Activated T-cell treated with anti-CD3 and anti-CD28 coated beads, Interleukin-2, amount 50 U/mL, for 4 hours (primary cell): ENCODE measurements at regions not wholly inside any gene's neighbourhood (a gene's known extent, or its start where the extent isn't known, plus 50 kb on each side); places are given as distances from the start of the nearest gene placed in this dataset.

Experiments
- ATAC-seq, 2 donors: fragments of 200-7000 bp; cut with Tn5 transposase; one replicate each; pipeline ENCODE4 v1.10.0; 2021
- DNase-seq: peaks from one replicate; pipeline ENCODE4 v3.0.0-alpha.2; 2020
- H3K27me3 Mint-ChIP-seq: one replicate; pipeline ENCODE4 v1.8.0; 2021; ENCODE audit warnings: low read depth, mixed read lengths
- H3K36me3 Mint-ChIP-seq: one replicate; pipeline ENCODE4 v1.8.0; 2022; ENCODE audit warnings: mixed read lengths; ENCODE audit not compliant: insufficient read depth
- H3K4me1 Mint-ChIP-seq: one replicate; pipeline ENCODE4 v1.8.0; 2021; ENCODE audit warnings: low read depth, mixed read lengths
- H3K4me3 Mint-ChIP-seq: one replicate; pipeline ENCODE4 v1.8.0; 2021; ENCODE audit warnings: mild to moderate bottlenecking, moderate library complexity, mixed read lengths
- H3K9me3 Mint-ChIP-seq: one replicate; pipeline ENCODE4 v1.8.0; 2021; ENCODE audit warnings: mixed read lengths

GRCh38 chr17:73774852-73775251, 130.6 kb upstream of the SDK2 start:
- Mint-ChIP-seq H3K4me1 (no peaks in the 10 kb centered on the region), H3K36me3 (no peaks in the 10 kb centered on the region), H3K27me3 (no peaks in the 10 kb centered on the region), H3K9me3 (no peaks in the 10 kb centered on the region), H3K4me3 (no peak overlapping the region)
- DNase-seq (no peak), ATAC-seq (no peak)

- DNase-seq = no peak
- no peaks in the 10 kb centered on the region for H3K36me3 Mint-ChIP-seq
- no peaks in the 10 kb centered on the region for H3K4me1 Mint-ChIP-seq
- H3K9me3 Mint-ChIP-seq = no peaks in the 10 kb centered on the region
- ATAC-seq = no peak
- no peaks in the 10 kb centered on the region for H3K27me3 Mint-ChIP-seq
- H3K4me3 Mint-ChIP-seq = no peak overlapping the region
These were observed 132.3 kb upstream of the SDK2 start for GRCh38 chr17:73776351-73777130.

GRCh38 chr17:73777131-73777449, 132.8 kb upstream of the SDK2 start:
- Mint-ChIP-seq H3K27me3 (no peaks in the 10 kb centered on the region), H3K9me3 (no peaks in the 10 kb centered on the region), H3K4me1 (no peaks in the 10 kb centered on the region), H3K36me3 (no peaks in the 10 kb centered on the region), H3K4me3 (no peak overlapping the region)
- ATAC-seq = no peak
- no peak for DNase-seq

GRCh38 chr17:73782231-73782630, 138.0 kb upstream of the SDK2 start:
- Mint-ChIP-seq H3K4me3 (no peak overlapping the region), H3K9me3 (no peaks in the 10 kb centered on the region), H3K4me1 (peaks cover 3% of the 10 kb centered on the region), H3K36me3 (no peaks in the 10 kb centered on the region), H3K27me3 (peaks cover 6% of the 10 kb centered on the region)
- DNase-seq (no peak), ATAC-seq (no peak)

GRCh38 chr17:73782641-73783381, 138.6 kb upstream of the SDK2 start:
- Mint-ChIP-seq H3K4me1 (peaks cover 3% of the 10 kb centered on the region), H3K9me3 (no peaks in the 10 kb centered on the region), H3K36me3 (no peaks in the 10 kb centered on the region), H3K4me3 (no peak overlapping the region), H3K27me3 (peaks cover 6% of the 10 kb centered on the region)
- ATAC-seq (no peak), DNase-seq (no peak)

GRCh38 chr17:73783382-73783766, 139.1 kb upstream of the SDK2 start:
- H3K27me3 Mint-ChIP-seq = peaks cover 6% of the 10 kb centered on the region
- no peak for DNase-seq
- no peaks in the 10 kb centered on the region for H3K9me3 Mint-ChIP-seq
- H3K4me1 Mint-ChIP-seq = peaks cover 3% of the 10 kb centered on the region
- H3K4me3 Mint-ChIP-seq = no peak overlapping the region
- no peaks in the 10 kb centered on the region for H3K36me3 Mint-ChIP-seq
- ATAC-seq = no peak

GRCh38 chr17:73783945-73784603, 139.8 kb upstream of the SDK2 start:
- peaks cover 3% of the 10 kb centered on the region for H3K4me1 Mint-ChIP-seq
- H3K36me3 Mint-ChIP-seq = no peaks in the 10 kb centered on the region
- no peak for DNase-seq
- no peaks in the 10 kb centered on the region for H3K9me3 Mint-ChIP-seq
- H3K27me3 Mint-ChIP-seq = peaks cover 6% of the 10 kb centered on the region
- ATAC-seq = no peak
- no peak overlapping the region for H3K4me3 Mint-ChIP-seq

- no peak for ATAC-seq
- Mint-ChIP-seq H3K27me3 (peaks cover 6% of the 10 kb centered on the region), H3K4me3 (no peak overlapping the region), H3K36me3 (no peaks in the 10 kb centered on the region), H3K4me1 (peaks cover 3% of the 10 kb centered on the region), H3K9me3 (no peaks in the 10 kb centered on the region)
- DNase-seq = no peak
These were observed 141.3 kb upstream of the SDK2 start for GRCh38 chr17:73785496-73785895.

- H3K9me3 Mint-ChIP-seq = no peaks in the 10 kb centered on the region
- peaks cover 6% of the 10 kb centered on the region for H3K27me3 Mint-ChIP-seq
- H3K36me3 Mint-ChIP-seq = no peaks in the 10 kb centered on the region
- H3K4me3 Mint-ChIP-seq = no peak overlapping the region
- H3K4me1 Mint-ChIP-seq = peaks cover 3% of the 10 kb centered on the region
- ATAC-seq (no peak), DNase-seq (no peak)
These were observed 141.9 kb upstream of the SDK2 start for GRCh38 chr17:73785958-73786743.

- Mint-ChIP-seq H3K4me1 (peaks cover 3% of the 10 kb centered on the region), H3K9me3 (no peaks in the 10 kb centered on the region), H3K27me3 (peaks cover 6% of the 10 kb centered on the region), H3K36me3 (no peaks in the 10 kb centered on the region), H3K4me3 (no peak overlapping the region)
- no peak for ATAC-seq
- DNase-seq = no peak
These were observed 143.1 kb upstream of the SDK2 start for GRCh38 chr17:73787076-73788059.

GRCh38 chr17:73788111-73788510, 143.9 kb upstream of the SDK2 start:
- H3K27me3 Mint-ChIP-seq = peaks cover 8% of the 10 kb centered on the region
- H3K9me3 Mint-ChIP-seq = no peaks in the 10 kb centered on the region
- ATAC-seq (no peak), DNase-seq (no peak)
- H3K4me3 Mint-ChIP-seq = no peak overlapping the region
- no peaks in the 10 kb centered on the region for H3K4me1 Mint-ChIP-seq
- H3K36me3 Mint-ChIP-seq = no peaks in the 10 kb centered on the region

GRCh38 chr17:73791121-73791520, 146.9 kb upstream of the SDK2 start:
- ATAC-seq = no peak
- H3K36me3 Mint-ChIP-seq = no peaks in the 10 kb centered on the region
- no peak for DNase-seq
- no peaks in the 10 kb centered on the region for H3K4me1 Mint-ChIP-seq
- peaks cover 8% of the 10 kb centered on the region for H3K27me3 Mint-ChIP-seq
- no peak overlapping the region for H3K4me3 Mint-ChIP-seq
- H3K9me3 Mint-ChIP-seq = no peaks in the 10 kb centered on the region

GRCh38 chr17:73791631-73792030, 147.4 kb upstream of the SDK2 start:
- no peak overlapping the region for H3K4me3 Mint-ChIP-seq
- peaks cover 9% of the 10 kb centered on the region for H3K27me3 Mint-ChIP-seq
- DNase-seq (no peak), ATAC-seq (no peak)
- H3K36me3 Mint-ChIP-seq = no peaks in the 10 kb centered on the region
- H3K9me3 Mint-ChIP-seq = no peaks in the 10 kb centered on the region
- H3K4me1 Mint-ChIP-seq = no peaks in the 10 kb centered on the region
